Thyroid gland (tissue), 4 donors: ENCODE measurements at regions not wholly inside any gene's neighbourhood (a gene's known extent, or its start where the extent isn't known, plus 50 kb on each side); places are given as distances from the start of the nearest gene placed in this dataset.

Experiments used
- DNase-seq, 2 donors: peaks; one replicate each; pipeline ENCODE4 v3.0.0-alpha.2; 2019
- H3K27ac ChIP-seq, 3 donors: fragments of 200-600 bp; sonication (generic); 1 replicate in 2 of 3; 2 replicates in 1 of 3; pipeline ENCODE4 v1.5.1; 2016 to 2019; ENCODE audit warnings: mild to moderate bottlenecking in 1 of 3, moderate library complexity in 1 of 3
- H3K27me3 ChIP-seq: fragments of 200-600 bp; sonication (generic); one replicate; pipeline ENCODE4 v1.5.1; 2019
- H3K36me3 ChIP-seq, 2 donors: fragments of 200-600 bp; sonication (generic); one replicate each; pipeline ENCODE4 v1.5.1; 2016 to 2019
- H3K4me1 ChIP-seq, 2 donors: fragments of 200-600 bp; sonication (generic); one replicate each; pipeline ENCODE4 v1.5.1; 2017 to 2019
- H3K4me3 ChIP-seq, 3 donors: fragments of 200-600 bp; sonication (generic); replicated peaks in 1 of 3; 1 replicate in 2 of 3; 2 replicates in 1 of 3; pipeline ENCODE4 v1.5.1; 2016; ENCODE audit warnings: mild to moderate bottlenecking in 1 of 3
- H3K9me3 ChIP-seq: fragments of 200-600 bp; sonication (generic); one replicate; pipeline ENCODE4 v1.5.1; 2017
- CTCF ChIP-seq, 6 experiments: fragments of 200-600 bp in 3 of 6; fragments of 450-650 bp in 3 of 6; sonication (generic) in 3 of 6; IDR thresholded peaks; one replicate each; pipeline ENCODE4 v1.5.1; 2016 to 2019; ENCODE audit warnings: antibody characterized with exemption in 6 of 6, mild to moderate bottlenecking in 2 of 6, inconsistent platforms in 1 of 6, moderate library complexity in 1 of 6
- POLR2A ChIP-seq, 2 donors: fragments of 450-650 bp; IDR thresholded peaks; one replicate each; pipeline ENCODE4 v1.6.1; 2017; ENCODE audit warnings: antibody characterized with exemption in 2 of 2, mild to moderate bottlenecking in 2 of 2, moderate library complexity in 1 of 2
- WGBS, 2 donors: methylation state at CpG; one replicate each; pipeline ENCODE4 v1.1.5; 2017; 5-methylcytosine and 5-hydroxymethylcytosine counted together
- intact Hi-C: fragments of 100-400 bp; cut with DNase I; formaldehyde crosslinking; loops from one replicate; pipeline ENCODE4 v1.15.1; 2023

GRCh38 chr1:23634840-23635651, 56.6 kb upstream of the RPL11 start:
- Histone ChIP-seq H3K9me3 (no peaks in the 10 kb centered on the region), H3K36me3 (no peaks in the 10 kb centered on the region), H3K4me1 (peaks cover 11 to 47% of the 10 kb centered on the region in 2 donors), H3K27ac (peak overlapping the region; percentile 78 to 86 (median 81)), H3K27me3 (no peaks in the 10 kb centered on the region), H3K4me3 (peak overlapping the region in 2 of 3 donors; percentile 18 to 26)
- DNase-seq = peak; percentile 59 to 61
- 28 to 31% methylated on average over 17 of the region's 17 CpGs for WGBS, 2 donors
- intact Hi-C loops = no loop called here
- no peak for TF ChIP-seq POLR2A (IDR thresholded peaks at IDR 0.05)
- peak; percentile 84 to 93 (median 88) for TF ChIP-seq CTCF (IDR thresholded peaks at IDR 0.05)

DNA sequence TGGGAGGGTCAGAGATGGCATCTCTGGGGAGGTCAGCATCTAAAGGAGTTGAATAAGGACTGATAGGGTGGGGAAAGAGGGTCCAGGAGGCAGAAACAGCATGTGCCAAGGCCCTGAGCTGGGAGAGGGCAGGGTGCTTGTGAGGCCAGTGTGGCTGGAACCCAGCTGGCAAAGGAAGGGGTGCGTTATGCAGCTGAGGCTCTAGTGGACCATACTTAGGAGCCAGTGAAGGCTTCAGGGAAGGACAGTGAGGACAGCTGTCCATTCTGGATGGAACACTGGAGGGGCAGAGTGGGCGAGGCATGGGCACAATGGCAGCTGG, 57.1 kb upstream of the RPL11 start:
- Histone ChIP-seq H3K27ac (peak overlapping the region; percentile 78 to 86 (median 81)), H3K27me3 (no peaks in the 10 kb centered on the region), H3K9me3 (no peaks in the 10 kb centered on the region), H3K4me3 (no peak overlapping the region), H3K36me3 (no peaks in the 10 kb centered on the region), H3K4me1 (peaks cover 11 to 44% of the 10 kb centered on the region in 2 donors)
- DNase-seq = no peak
- TF ChIP-seq CTCF (IDR thresholded peaks at IDR 0.05) = no peak
- TF ChIP-seq POLR2A (IDR thresholded peaks at IDR 0.05) = no peak
- intact Hi-C loops = no loop called here
- WGBS, 2 donors = 76 to 87% methylated on average over 2 of the region's 2 CpGs

GRCh38 chr1:23632479-23633160, 59.0 kb upstream of the RPL11 start:
- intact Hi-C loops = no loop called here
- Histone ChIP-seq H3K9me3 (no peaks in the 10 kb centered on the region), H3K4me1 (peaks cover 7 to 26% of the 10 kb centered on the region in 2 donors)

DNA sequence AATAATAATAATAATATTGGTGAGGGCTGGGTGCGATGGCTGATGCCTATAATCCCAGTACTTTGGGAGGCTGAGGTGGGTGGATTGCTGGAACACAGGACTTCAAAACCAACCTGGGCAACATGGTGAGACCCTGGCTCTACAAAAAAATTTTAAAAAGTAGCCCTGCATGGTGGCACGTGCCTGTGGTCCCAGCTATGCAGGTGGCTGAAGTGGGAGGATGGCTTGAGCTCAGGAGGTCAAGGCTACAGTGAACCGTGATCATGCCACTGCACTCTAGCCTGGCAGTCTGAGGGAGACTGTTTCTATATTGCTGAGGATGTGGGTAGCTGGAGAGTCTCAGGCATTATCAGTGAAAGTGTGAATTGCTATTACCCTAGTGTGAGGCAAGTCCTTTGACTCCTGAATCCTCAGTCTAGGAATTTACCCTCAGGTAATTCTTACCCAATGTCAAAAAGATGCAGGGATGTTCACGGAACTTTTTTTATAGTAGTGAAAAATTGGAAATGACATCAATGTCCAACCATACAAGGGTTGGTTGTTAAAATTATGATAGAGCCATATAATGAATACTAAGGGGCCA, 61.8 kb upstream of the RPL11 start:
- WGBS, 2 donors = 81 to 91% methylated on average over 4 of the region's 4 CpGs
- intact Hi-C loops = no loop called here
- H3K27ac ChIP-seq = no peak overlapping the region

More at GRCh38 chr1:23632479-23633160, 59.0 kb upstream of the RPL11 start:
- DNase-seq = no peak
- no peak for TF ChIP-seq CTCF (IDR thresholded peaks at IDR 0.05)
- TF ChIP-seq POLR2A (IDR thresholded peaks at IDR 0.05) = no peak
- Histone ChIP-seq H3K27me3 (no peaks in the 10 kb centered on the region), H3K27ac (no peak overlapping the region), H3K4me3 (no peak overlapping the region), H3K36me3 (no peaks in the 10 kb centered on the region)
- WGBS, 2 donors = 96% methylated on average over 2 of the region's 2 CpGs

More for the DNA sequence above, 61.8 kb upstream of the RPL11 start:
- TF ChIP-seq POLR2A (IDR thresholded peaks at IDR 0.05) (no peak), CTCF (IDR thresholded peaks at IDR 0.05) (no peak)
- H3K9me3 ChIP-seq = no peaks in the 10 kb centered on the region
- no peaks in the 10 kb centered on the region for H3K36me3 ChIP-seq
- no peak overlapping the region for H3K4me3 ChIP-seq
- DNase-seq = no peak
- H3K4me1 ChIP-seq = peaks cover 8 to 18% of the 10 kb centered on the region in 2 donors
- H3K27me3 ChIP-seq = no peaks in the 10 kb centered on the region
